ENCODE measurements at regions not wholly inside any gene's neighbourhood (a gene's known extent, or its start where the extent isn't known, plus 50 kb on each side); places are given as distances from the start of the nearest gene placed in this dataset.
A peak's percentile ranks its signal among the peaks of the same experiment; 100 is the strongest.

DNA sequence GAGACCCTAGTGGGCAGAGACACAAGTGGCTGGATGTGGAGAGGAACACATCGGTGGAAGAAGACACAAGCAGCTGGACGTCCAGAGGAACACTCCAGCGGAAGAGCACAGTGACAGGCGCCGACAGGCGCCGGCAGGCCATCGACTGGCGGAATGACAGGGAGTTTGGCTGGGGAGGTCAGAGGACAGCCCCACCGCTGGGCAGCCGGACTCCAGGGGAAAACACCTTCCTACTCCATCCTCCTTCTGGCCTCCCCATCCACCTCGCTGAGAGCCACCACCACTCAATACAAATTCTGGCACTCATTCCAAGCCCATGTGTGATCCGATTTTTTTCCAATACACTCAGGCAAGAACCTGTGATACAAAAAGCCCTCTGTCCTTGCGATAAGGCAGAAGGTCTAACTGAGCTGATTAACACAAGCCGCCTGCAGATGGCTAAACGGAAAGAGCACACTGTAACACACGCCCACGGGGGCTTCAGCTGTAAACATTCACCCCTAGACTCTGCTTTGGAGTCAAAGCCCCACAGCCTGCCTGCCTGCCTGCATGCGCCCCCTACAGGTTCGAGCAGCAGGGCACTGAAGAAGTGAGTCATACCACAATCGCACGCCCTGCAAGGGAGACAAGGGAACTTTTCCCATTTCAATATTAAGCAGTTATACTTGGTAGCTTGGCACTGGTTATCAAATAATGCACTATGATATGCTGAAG lies 50.2 kb upstream of the LRP1B start:
- H3K36me3 ChIP-seq (ENCODE audit: control insufficient read depth in 2 of 2, extremely low read depth in 1 of 2, insufficient read depth in 2 of 2, low read length in 2 of 2), result no peaks in the 10 kb centered on the region
- no peaks in the 10 kb centered on the region for H3K79me2 ChIP-seq (ENCODE audit: control insufficient read depth, insufficient read depth, low read length)
- H3K4me3 ChIP-seq (replicated peaks in 1 of 3; ENCODE audit: insufficient read depth in 1 of 3, low read depth in 1 of 3, low read length in 3 of 3), result no peak overlapping the region
- TF ChIP-seq JUN (IDR thresholded peaks at IDR 0.05; ENCODE audit: borderline replicate concordance, insufficient read depth, insufficient read length, low read depth) (peak; percentile 31), MYC (IDR thresholded peaks at IDR 0.05; ENCODE audit: low read depth, low read length) (no peak)
- TF ChIP-seq, protein P1, sequence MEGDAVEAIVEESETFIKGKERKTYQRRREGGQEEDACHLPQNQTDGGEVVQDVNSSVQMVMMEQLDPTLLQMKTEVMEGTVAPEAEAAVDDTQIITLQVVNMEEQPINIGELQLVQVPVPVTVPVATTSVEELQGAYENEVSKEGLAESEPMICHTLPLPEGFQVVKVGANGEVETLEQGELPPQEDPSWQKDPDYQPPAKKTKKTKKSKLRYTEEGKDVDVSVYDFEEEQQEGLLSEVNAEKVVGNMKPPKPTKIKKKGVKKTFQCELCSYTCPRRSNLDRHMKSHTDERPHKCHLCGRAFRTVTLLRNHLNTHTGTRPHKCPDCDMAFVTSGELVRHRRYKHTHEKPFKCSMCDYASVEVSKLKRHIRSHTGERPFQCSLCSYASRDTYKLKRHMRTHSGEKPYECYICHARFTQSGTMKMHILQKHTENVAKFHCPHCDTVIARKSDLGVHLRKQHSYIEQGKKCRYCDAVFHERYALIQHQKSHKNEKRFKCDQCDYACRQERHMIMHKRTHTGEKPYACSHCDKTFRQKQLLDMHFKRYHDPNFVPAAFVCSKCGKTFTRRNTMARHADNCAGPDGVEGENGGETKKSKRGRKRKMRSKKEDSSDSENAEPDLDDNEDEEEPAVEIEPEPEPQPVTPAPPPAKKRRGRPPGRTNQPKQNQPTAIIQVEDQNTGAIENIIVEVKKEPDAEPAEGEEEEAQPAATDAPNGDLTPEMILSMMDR (IDR thresholded peaks at IDR 0.05; ENCODE audit: extremely low read depth in 1 of 2, insufficient read depth in 1 of 2, low read depth in 1 of 2, low read length in 2 of 2), result peak; percentile 66 to 71
- no peak overlapping the region for H3K27ac ChIP-seq (ENCODE audit: insufficient read depth, low read depth, low read length)
- DNase-seq (ENCODE audit: low read depth, low spot score) (peak; percentile 58), FAIRE-seq (no peak)
- intact Hi-C loops (cut with micrococcal nuclease), result loop anchor here (10.0 kb wide), 1 partner anchor 664 kb away; no protein-coding TSS in a partner anchor
- no peak overlapping the region for H3K4me2 ChIP-seq (ENCODE audit: insufficient read depth, low read length)
- no peaks in the 10 kb centered on the region for H3K9me3 ChIP-seq (replicated peaks; ENCODE audit: control insufficient read depth, insufficient read depth, low read length)
- H4K20me1 ChIP-seq (replicated peaks; ENCODE audit: control insufficient read depth, extremely low read depth, insufficient read depth, low read length), result no peaks in the 10 kb centered on the region
- BruUV-seq (replicated peaks), result no TSS peak
- dilution Hi-C loops (cut with MboI; ENCODE audit: extremely low pct_ligation_motif_present, low sequenced_read_pairs), result no loop called here
- POLR2A ChIA-PET, result no interaction called here
- no peaks in the 10 kb centered on the region for H3K27me3 ChIP-seq (ENCODE audit: control insufficient read depth in 2 of 2, insufficient read depth in 2 of 2, low read length in 2 of 2)
- H3K9ac ChIP-seq (replicated peaks; ENCODE audit: extremely low read depth, insufficient read depth, low read length), result no peak overlapping the region
- no peaks in the 10 kb centered on the region for H3K9me1 ChIP-seq (replicated peaks; ENCODE audit: control insufficient read depth, extremely low read depth, insufficient read depth, low read length)
- H3K4me1 ChIP-seq (ENCODE audit: control insufficient read depth, extremely low read depth, insufficient read depth, low read length), result peaks cover 10% of the 10 kb centered on the region
- H2AFZ ChIP-seq (ENCODE audit: low read depth, low read length), result peak overlapping the region; percentile 82
- CTCF ChIA-PET, result interaction anchor here (1.0 to 1.3 kb wide), 2 partner anchors 10 to 367 kb away, joined by 3 read pairs; no protein-coding TSS in a partner anchor

Data from endothelial cell of umbilical vein (primary cell).